Ishikawa (cell line): ENCODE measurements at regions not wholly inside any gene's neighbourhood (a gene's known extent, or its start where the extent isn't known, plus 50 kb on each side); places are given as distances from the start of the nearest gene placed in this dataset.

Experiments used
- CEBPB ChIP-seq: IDR thresholded peaks from 2 replicates; pipeline ENCODE4 v1.6.1; 2012
- CREB1 ChIP-seq: IDR thresholded peaks from 2 replicates; pipeline ENCODE4 v1.6.1; 2012; ENCODE audit warnings: low read depth
- EGR1 ChIP-seq: IDR thresholded peaks from 2 replicates; pipeline ENCODE4 v1.6.1; 2012
- EP300 ChIP-seq: IDR thresholded peaks from 2 replicates; pipeline ENCODE4 v1.6.1; 2012; ENCODE audit warnings: borderline replicate concordance
- FOXM1 ChIP-seq: IDR thresholded peaks from 2 replicates; pipeline ENCODE4 v1.6.1; 2012; ENCODE audit warnings: low read depth, borderline replicate concordance
- NFIC ChIP-seq: IDR thresholded peaks from 2 replicates; pipeline ENCODE4 v1.6.1; 2012
- RAD21 ChIP-seq: IDR thresholded peaks from 2 replicates; pipeline ENCODE4 v1.6.1; 2012; ENCODE audit warnings: low read depth
- TAF1 ChIP-seq: IDR thresholded peaks from 2 replicates; pipeline ENCODE4 v1.6.1; 2012; ENCODE audit warnings: low read depth, mild to moderate bottlenecking
- TCF12 ChIP-seq: IDR thresholded peaks from 2 replicates; pipeline ENCODE4 v1.6.1; 2012; ENCODE audit warnings: low read depth
- TEAD4 ChIP-seq: IDR thresholded peaks from 2 replicates; pipeline ENCODE4 v1.6.1; 2012
- YY1 ChIP-seq: IDR thresholded peaks from 2 replicates; pipeline ENCODE4 v1.6.1; 2012; ENCODE audit warnings: low read depth
- ZBTB7A ChIP-seq: IDR thresholded peaks from 2 replicates; pipeline ENCODE4 v1.6.1; 2012; ENCODE audit warnings: low read depth
- TF ChIP-seq, protein P1 (sequence below): IDR thresholded peaks from 2 replicates; pipeline ENCODE4 v1.6.1; 2012
- TF ChIP-seq, protein P2 (sequence below): IDR thresholded peaks from 2 replicates; pipeline ENCODE4 v1.6.1; 2012; ENCODE audit warnings: low read depth, mild to moderate bottlenecking
- TF ChIP-seq, protein P3 (sequence below): IDR thresholded peaks from 2 replicates; pipeline ENCODE4 v1.6.1; 2012

DNA sequence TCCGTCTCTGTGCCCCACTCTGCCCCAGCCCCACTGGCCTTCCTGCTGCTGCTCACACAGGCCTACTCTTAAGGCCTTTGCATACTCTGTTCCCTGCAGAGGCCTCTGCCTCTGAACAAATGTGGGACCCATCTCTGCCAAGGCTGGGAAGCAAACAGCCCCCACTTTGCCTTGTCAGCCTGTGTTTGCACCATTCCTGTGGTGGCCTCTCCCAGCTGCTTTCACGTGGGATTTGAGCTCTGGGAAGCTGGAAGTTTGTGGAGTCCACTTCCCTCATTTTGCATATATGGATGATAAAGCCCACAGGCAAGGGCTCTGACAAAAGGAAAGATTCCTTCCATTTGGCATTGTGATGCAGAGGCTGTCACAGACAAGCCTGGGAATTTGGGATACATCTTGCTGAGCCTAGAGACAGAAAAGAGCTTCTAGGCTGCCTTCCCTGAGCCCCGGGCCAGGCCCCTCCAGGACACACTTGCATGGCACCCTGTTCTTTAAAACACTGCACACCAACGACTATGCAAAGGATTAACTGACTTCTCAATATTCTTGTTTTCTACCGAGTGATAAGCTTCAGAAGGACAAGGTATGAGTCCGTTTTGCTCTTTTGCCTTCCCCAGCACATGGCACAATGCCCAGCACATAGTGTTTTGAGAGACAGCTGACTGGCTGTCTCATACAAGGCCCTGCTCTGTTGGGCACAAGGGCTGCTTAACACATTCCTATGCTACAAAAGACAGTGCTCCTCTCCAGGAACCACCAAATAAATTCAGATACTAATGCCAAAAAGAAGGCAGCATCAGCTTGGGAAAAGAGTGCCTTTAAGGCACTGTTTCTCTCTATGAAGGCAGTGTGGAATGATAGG is 120.7 kb upstream of the TOPAZ1 start:
- TF ChIP-seq YY1 (no peak), ZBTB7A (no peak), FOXM1 (no peak), CREB1 (no peak), EGR1 (no peak), CEBPB (no peak), TEAD4 (no peak), RAD21 (no peak), TAF1 (no peak), EP300 (no peak), NFIC (no peak), TCF12 (no peak)
- TF ChIP-seq, protein P1, sequence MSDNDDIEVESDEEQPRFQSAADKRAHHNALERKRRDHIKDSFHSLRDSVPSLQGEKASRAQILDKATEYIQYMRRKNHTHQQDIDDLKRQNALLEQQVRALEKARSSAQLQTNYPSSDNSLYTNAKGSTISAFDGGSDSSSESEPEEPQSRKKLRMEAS: no peak
- TF ChIP-seq, protein P2, sequence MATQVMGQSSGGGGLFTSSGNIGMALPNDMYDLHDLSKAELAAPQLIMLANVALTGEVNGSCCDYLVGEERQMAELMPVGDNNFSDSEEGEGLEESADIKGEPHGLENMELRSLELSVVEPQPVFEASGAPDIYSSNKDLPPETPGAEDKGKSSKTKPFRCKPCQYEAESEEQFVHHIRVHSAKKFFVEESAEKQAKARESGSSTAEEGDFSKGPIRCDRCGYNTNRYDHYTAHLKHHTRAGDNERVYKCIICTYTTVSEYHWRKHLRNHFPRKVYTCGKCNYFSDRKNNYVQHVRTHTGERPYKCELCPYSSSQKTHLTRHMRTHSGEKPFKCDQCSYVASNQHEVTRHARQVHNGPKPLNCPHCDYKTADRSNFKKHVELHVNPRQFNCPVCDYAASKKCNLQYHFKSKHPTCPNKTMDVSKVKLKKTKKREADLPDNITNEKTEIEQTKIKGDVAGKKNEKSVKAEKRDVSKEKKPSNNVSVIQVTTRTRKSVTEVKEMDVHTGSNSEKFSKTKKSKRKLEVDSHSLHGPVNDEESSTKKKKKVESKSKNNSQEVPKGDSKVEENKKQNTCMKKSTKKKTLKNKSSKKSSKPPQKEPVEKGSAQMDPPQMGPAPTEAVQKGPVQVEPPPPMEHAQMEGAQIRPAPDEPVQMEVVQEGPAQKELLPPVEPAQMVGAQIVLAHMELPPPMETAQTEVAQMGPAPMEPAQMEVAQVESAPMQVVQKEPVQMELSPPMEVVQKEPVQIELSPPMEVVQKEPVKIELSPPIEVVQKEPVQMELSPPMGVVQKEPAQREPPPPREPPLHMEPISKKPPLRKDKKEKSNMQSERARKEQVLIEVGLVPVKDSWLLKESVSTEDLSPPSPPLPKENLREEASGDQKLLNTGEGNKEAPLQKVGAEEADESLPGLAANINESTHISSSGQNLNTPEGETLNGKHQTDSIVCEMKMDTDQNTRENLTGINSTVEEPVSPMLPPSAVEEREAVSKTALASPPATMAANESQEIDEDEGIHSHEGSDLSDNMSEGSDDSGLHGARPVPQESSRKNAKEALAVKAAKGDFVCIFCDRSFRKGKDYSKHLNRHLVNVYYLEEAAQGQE: no peak
- TF ChIP-seq, protein P3, sequence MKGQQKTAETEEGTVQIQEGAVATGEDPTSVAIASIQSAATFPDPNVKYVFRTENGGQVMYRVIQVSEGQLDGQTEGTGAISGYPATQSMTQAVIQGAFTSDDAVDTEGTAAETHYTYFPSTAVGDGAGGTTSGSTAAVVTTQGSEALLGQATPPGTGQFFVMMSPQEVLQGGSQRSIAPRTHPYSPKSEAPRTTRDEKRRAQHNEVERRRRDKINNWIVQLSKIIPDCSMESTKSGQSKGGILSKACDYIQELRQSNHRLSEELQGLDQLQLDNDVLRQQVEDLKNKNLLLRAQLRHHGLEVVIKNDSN: no peak

DNA sequence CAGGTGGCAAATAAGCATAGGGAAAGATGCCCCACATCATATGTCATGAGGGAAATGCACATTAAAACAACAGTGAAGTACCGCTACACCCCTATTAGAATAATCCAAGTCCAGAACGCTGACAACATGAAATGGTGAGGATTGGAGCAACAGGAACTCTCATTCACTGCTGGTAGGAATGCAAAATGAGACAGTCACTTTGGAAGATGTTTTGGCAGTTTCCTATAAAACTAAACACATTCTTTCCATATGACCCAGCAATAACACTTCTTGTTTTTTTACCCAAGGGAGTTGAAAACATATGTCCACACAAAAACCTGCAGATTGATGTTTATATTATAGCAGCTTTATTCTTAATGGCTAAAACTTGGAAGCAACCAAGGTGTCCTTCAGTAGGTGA is 116.4 kb upstream of the TOPAZ1 start:
- no peak for TF ChIP-seq ZBTB7A
- no peak for TF ChIP-seq CREB1
- no peak for TF ChIP-seq EP300
- TF ChIP-seq, protein P3: no peak
- TF ChIP-seq YY1: no peak
- TF ChIP-seq CEBPB: no peak
- TF ChIP-seq RAD21: no peak
- TF ChIP-seq EGR1: no peak
- no peak for TF ChIP-seq TAF1
- TF ChIP-seq TEAD4: no peak
- TF ChIP-seq, protein P2: no peak

DNA sequence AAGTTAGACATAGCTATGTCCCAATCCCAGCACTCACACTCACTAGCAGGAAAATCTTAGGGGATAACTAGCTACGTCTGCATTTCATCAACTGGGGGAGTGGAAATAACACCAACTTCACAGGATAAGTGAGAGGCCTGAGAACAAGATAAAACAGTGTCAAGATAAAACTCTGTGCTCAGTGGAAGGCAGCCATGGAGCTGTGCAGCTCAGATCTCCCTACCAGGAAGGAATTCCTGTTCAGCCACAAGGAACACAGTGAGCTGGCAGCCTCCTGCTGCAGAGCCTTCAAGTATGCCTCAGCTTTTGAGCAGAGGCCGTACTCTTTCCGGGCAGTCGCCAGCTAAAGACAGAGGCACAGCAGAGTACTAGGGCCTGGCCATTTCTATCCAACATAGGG is 115.8 kb upstream of the TOPAZ1 start:
- TF ChIP-seq, protein P3: no peak
- TF ChIP-seq EP300 (no peak), NFIC (no peak), RAD21 (no peak), CREB1 (no peak), CEBPB (no peak), TEAD4 (no peak), ZBTB7A (no peak), TAF1 (no peak)
- TF ChIP-seq, protein P2: no peak
- TF ChIP-seq, protein P1: no peak

DNA sequence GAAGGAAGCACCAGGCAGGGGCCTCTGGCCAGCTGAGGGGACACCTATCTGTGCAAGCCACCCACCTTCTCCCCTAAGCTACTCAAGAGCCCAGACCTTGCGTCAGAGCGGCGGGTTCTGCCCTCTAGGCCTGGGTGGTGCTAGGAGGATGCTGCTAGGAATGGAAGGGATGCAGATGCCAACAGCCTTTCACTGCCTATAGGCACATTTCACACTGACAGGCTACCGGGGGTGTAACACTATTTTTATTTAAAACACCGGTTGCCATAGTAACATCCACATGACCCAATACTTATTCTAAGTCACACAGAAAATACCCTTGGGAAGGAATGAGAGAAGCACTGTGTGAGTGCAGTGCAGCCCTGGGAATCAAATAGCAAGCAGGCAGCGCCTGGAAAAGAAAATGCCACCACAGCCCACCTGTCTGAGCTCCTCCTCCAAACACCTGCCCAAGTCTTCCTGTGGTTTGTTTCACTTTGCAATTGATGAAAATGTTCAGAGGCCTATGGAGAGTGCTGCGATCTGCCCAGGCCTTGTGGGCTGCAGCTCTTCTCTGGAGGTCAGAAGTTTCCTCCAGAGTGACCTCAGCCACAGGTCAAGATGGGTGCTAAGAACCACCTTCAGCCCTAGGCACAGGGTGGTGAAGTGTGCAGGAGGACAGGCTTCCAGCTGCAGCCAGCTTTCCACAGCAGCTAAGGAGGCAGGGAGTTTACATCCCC is 113.5 kb upstream of the TOPAZ1 start:
- TF ChIP-seq EGR1: no peak
- TF ChIP-seq TAF1: no peak
- TF ChIP-seq YY1: no peak
- TF ChIP-seq TCF12: no peak
- TF ChIP-seq ZBTB7A: no peak
- TF ChIP-seq NFIC: no peak
- TF ChIP-seq, protein P1: no peak
- TF ChIP-seq FOXM1: no peak
- no peak for TF ChIP-seq TEAD4
- no peak for TF ChIP-seq EP300
- TF ChIP-seq CEBPB: no peak
- TF ChIP-seq CREB1: no peak
- no peak for TF ChIP-seq RAD21
